Hepatocyte (in vitro differentiated cells): ENCODE measurements at regions not wholly inside any gene's neighbourhood (a gene's known extent, or its start where the extent isn't known, plus 50 kb on each side); places are given as distances from the start of the nearest gene placed in this dataset.

Experiments used
- DNase-seq: peaks from one replicate; pipeline ENCODE4 v3.0.0-alpha.2; 2016; ENCODE audit warnings: low spot score
- H2AFZ ChIP-seq: fragments of 200-600 bp; sonication (generic); 2 replicates; pipeline ENCODE4 v1.6.0; 2016; ENCODE audit warnings: antibody characterized with exemption, mild to moderate bottlenecking
- H3K27ac ChIP-seq: fragments of 200-600 bp; sonication (generic); 2 replicates; pipeline ENCODE4 v1.5.1; 2016; ENCODE audit warnings: mild to moderate bottlenecking
- H3K27me3 ChIP-seq: fragments of 200-600 bp; sonication (generic); 2 replicates; pipeline ENCODE4 v1.6.1; 2016
- H3K36me3 ChIP-seq: fragments of 200-600 bp; sonication (generic); replicated peaks from 2 replicates; pipeline ENCODE4 v1.5.1; 2016; ENCODE audit warnings: low read depth; ENCODE audit not compliant: insufficient read depth
- H3K4me1 ChIP-seq: fragments of 200-600 bp; sonication (generic); 2 replicates; pipeline ENCODE4 v1.5.1; 2016; ENCODE audit warnings: mild to moderate bottlenecking, moderate library complexity; ENCODE audit not compliant: insufficient read depth
- H3K4me2 ChIP-seq: fragments of 200-600 bp; sonication (generic); 2 replicates; pipeline ENCODE4 v1.6.0; 2016
- H3K4me3 ChIP-seq: fragments of 200-600 bp; sonication (generic); 2 replicates; pipeline ENCODE4 v1.5.1; 2016; ENCODE audit warnings: mild to moderate bottlenecking
- H3K79me2 ChIP-seq: fragments of 200-600 bp; sonication (generic); 2 replicates; pipeline ENCODE4 v1.6.0; 2017; ENCODE audit warnings: mild to moderate bottlenecking
- H3K9me2 ChIP-seq: fragments of 200-600 bp; sonication (generic); replicated peaks from 2 replicates; pipeline ENCODE4 v1.6.0; 2017; ENCODE audit warnings: mild to moderate bottlenecking; ENCODE audit not compliant: insufficient read depth
- H3K9me3 ChIP-seq: fragments of 200-600 bp; sonication (generic); 2 replicates; pipeline ENCODE4 v1.5.1; 2016; ENCODE audit warnings: low read depth, mild to moderate bottlenecking
- H4K20me1 ChIP-seq: fragments of 200-600 bp; sonication (generic); 2 replicates; pipeline ENCODE4 v1.6.0; 2016; ENCODE audit warnings: mild to moderate bottlenecking; ENCODE audit not compliant: insufficient read depth, poor library complexity, severe bottlenecking
- EZH2 ChIP-seq: fragments of 200-600 bp; sonication (generic); IDR thresholded peaks from 2 replicates; pipeline ENCODE4 v1.6.1; 2016; ENCODE audit warnings: antibody characterized with exemption, mild to moderate bottlenecking, borderline replicate concordance
- EZH2phosphoT487 ChIP-seq: fragments of 200-600 bp; sonication (generic); IDR thresholded peaks from one replicate; pipeline ENCODE4 v1.6.1; 2018; ENCODE audit warnings: antibody characterized with exemption, mild to moderate bottlenecking, low read depth, moderate library complexity; ENCODE audit not compliant: unreplicated experiment, severe bottlenecking
- WGBS: methylation state at CpG from one replicate; pipeline ENCODE4 v1.1.6; 2016; ENCODE audit warnings: low lambda C conversion rate; ENCODE audit errors: missing lambda C conversion rate; 5-methylcytosine and 5-hydroxymethylcytosine counted together
- TF ChIP-seq, protein P1 (sequence below): fragments of 200-600 bp; sonication (generic); IDR thresholded peaks from 2 replicates; pipeline ENCODE4 v1.5.1; 2016; ENCODE audit warnings: antibody characterized with exemption, mild to moderate bottlenecking; ENCODE audit not compliant: poor library complexity

- no peak overlapping the region for H3K4me2 ChIP-seq
- no peaks in the 10 kb centered on the region for H4K20me1 ChIP-seq
- DNase-seq = no peak
- H3K27me3 ChIP-seq = peaks cover 54% of the 10 kb centered on the region
- H2AFZ ChIP-seq = no peak overlapping the region
- no peaks in the 10 kb centered on the region for H3K9me3 ChIP-seq
- H3K79me2 ChIP-seq = no peaks in the 10 kb centered on the region
- no peaks in the 10 kb centered on the region for H3K4me1 ChIP-seq
- TF ChIP-seq, protein P1, sequence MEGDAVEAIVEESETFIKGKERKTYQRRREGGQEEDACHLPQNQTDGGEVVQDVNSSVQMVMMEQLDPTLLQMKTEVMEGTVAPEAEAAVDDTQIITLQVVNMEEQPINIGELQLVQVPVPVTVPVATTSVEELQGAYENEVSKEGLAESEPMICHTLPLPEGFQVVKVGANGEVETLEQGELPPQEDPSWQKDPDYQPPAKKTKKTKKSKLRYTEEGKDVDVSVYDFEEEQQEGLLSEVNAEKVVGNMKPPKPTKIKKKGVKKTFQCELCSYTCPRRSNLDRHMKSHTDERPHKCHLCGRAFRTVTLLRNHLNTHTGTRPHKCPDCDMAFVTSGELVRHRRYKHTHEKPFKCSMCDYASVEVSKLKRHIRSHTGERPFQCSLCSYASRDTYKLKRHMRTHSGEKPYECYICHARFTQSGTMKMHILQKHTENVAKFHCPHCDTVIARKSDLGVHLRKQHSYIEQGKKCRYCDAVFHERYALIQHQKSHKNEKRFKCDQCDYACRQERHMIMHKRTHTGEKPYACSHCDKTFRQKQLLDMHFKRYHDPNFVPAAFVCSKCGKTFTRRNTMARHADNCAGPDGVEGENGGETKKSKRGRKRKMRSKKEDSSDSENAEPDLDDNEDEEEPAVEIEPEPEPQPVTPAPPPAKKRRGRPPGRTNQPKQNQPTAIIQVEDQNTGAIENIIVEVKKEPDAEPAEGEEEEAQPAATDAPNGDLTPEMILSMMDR = no peak
- TF ChIP-seq EZH2phosphoT487 (no peak), EZH2 (no peak)
- H3K36me3 ChIP-seq = no peaks in the 10 kb centered on the region
- H3K9me2 ChIP-seq = no peaks in the 10 kb centered on the region
- no peak overlapping the region for H3K27ac ChIP-seq
- WGBS = 35% methylated on average over 2 of the region's 2 CpGs
- no peak overlapping the region for H3K4me3 ChIP-seq
Measured at GRCh38 chr1:36711480-36711879, 228.8 kb upstream of the CSF3R start.

- no peaks in the 10 kb centered on the region for H3K9me3 ChIP-seq
- no peak overlapping the region for H2AFZ ChIP-seq
- no peaks in the 10 kb centered on the region for H3K36me3 ChIP-seq
- H3K4me1 ChIP-seq = no peaks in the 10 kb centered on the region
- TF ChIP-seq EZH2phosphoT487 (no peak), EZH2 (no peak)
- TF ChIP-seq, protein P1 = no peak
- no peak overlapping the region for H3K4me2 ChIP-seq
- peaks cover 59% of the 10 kb centered on the region for H3K27me3 ChIP-seq
- H3K4me3 ChIP-seq = no peak overlapping the region
- WGBS = 21% methylated on average over 5 of the region's 5 CpGs
- no peaks in the 10 kb centered on the region for H3K79me2 ChIP-seq
- no peak overlapping the region for H3K27ac ChIP-seq
- no peaks in the 10 kb centered on the region for H4K20me1 ChIP-seq
- no peaks in the 10 kb centered on the region for H3K9me2 ChIP-seq
- DNase-seq = no peak
Measured at GRCh38 chr1:36710951-36711350, 228.2 kb upstream of the CSF3R start.

DNA sequence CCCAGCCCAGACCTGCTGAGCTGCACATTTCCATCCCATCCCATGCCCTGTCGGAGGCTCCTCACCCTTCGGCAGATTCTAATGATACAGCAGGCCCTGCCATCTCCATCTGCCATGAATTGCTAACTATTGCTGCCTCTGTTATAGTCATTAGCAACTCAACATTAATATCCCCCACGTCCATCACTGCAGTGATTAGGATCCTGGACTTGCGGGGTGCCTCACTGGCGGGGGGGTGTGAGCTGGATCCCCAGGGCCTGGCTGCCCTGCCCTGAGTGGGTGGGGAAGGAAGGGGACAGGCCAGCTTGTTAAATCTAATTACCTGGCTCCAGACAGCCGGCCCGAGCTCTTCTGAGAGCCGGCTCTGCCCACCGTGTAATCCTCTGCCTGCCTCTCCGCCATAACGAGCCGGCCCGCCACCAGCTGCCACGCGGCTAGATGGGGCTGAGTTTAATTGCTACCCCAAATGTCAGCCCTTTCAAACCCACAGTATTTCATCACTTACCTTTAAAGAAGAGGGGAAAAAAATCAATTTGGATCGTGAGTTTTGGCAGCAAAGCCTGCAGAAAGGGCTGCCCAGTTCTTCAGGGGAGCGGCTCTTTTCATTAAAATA is 227.3 kb upstream of the CSF3R start:
- 45% methylated on average over 17 of the region's 17 CpGs for WGBS

GRCh38 chr1:36708587-36708986 is 225.9 kb upstream of the CSF3R start:
- H3K79me2 ChIP-seq = no peaks in the 10 kb centered on the region
- 90% methylated on average over 7 of the region's 7 CpGs for WGBS
- peaks cover 63% of the 10 kb centered on the region for H3K27me3 ChIP-seq
- no peaks in the 10 kb centered on the region for H3K9me2 ChIP-seq
- H4K20me1 ChIP-seq = no peaks in the 10 kb centered on the region
- no peak overlapping the region for H3K4me3 ChIP-seq
- no peaks in the 10 kb centered on the region for H3K36me3 ChIP-seq
- no peaks in the 10 kb centered on the region for H3K4me1 ChIP-seq
- TF ChIP-seq, protein P1 = no peak
- TF ChIP-seq EZH2 (no peak), EZH2phosphoT487 (no peak)
- H2AFZ ChIP-seq = no peak overlapping the region
- DNase-seq = no peak
- no peak overlapping the region for H3K4me2 ChIP-seq
- H3K27ac ChIP-seq = no peak overlapping the region
- no peaks in the 10 kb centered on the region for H3K9me3 ChIP-seq

More for the DNA sequence above, 227.3 kb upstream of the CSF3R start:
- Histone ChIP-seq H3K9me2 (no peaks in the 10 kb centered on the region), H3K9me3 (no peaks in the 10 kb centered on the region), H3K4me3 (no peak overlapping the region), H3K79me2 (no peaks in the 10 kb centered on the region), H2AFZ (no peak overlapping the region), H3K4me1 (no peaks in the 10 kb centered on the region), H3K27me3 (peaks cover 63% of the 10 kb centered on the region), H3K36me3 (no peaks in the 10 kb centered on the region), H3K27ac (no peak overlapping the region), H4K20me1 (no peaks in the 10 kb centered on the region), H3K4me2 (no peak overlapping the region)
- no peak for DNase-seq
- no peak for TF ChIP-seq EZH2phosphoT487
